ENCODE measurements at regions not wholly inside any gene's neighbourhood (a gene's known extent, or its start where the extent isn't known, plus 50 kb on each side); places are given as distances from the start of the nearest gene placed in this dataset.

DNA sequence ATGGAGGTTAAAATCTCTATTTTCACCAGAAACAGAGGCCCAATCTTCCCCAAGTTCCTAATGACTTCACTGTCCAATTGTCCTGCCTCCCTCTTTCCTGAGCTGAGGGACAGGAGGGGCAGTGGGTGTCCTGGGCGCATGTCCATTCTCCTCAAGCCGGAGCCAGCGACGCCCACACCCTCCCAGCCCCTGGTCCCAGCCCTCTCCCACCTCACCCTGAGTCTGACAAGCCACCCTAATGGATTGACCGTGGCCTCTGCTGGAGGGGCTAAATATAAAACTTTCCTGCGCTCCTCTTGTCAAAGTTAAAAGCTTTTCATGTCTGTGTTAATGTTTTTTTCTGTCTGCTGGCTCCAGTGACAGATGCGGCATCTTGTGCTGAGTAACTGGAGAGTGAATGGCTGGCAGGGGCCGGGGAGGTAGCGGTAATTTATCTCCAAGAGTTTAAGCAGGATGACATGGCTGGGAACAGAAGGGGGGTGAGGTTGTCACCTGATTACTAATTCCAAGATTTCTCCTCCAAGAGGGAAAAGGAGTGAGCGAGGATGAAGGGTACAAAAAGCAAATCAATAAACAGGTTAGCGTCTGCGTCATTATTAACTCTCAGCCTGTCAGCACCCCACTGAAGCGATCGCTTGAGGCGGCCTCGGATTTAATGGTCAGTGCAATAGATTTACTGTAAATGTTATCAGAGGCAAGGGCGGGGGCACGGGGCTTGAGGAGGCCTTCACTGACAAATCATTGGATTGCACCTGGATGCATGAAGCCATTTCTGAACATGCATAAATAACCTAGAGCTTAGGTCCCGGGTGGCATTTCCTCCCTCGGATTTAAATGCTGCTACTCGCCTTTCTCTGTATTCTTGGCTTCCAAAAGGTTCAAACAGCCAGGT, 118.1 kb upstream of the MAFB start:
- no peak for DNase-seq (ENCODE audit: low read depth in 2 of 2, low spot score in 1 of 2)

DNA sequence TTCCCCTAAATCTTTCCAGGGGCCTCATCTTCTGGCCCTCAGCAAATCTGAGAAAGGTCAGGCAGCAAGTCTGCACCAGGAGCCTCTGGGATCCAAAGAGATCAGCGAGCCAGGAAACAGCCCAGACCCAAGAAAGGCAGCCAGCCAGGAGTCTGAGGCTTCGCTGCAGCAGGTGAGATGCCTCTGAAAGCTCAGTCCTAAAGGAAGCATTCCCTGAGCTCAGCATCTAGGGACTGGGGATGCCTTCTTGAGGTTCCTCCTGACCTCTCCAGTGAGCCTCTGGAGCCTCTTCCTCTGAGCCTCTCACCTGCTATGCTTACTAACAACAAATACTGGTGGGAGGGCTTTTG, 118.8 kb upstream of the MAFB start:
- no peak for DNase-seq (ENCODE audit: low read depth in 2 of 2, low spot score in 1 of 2)

DNA sequence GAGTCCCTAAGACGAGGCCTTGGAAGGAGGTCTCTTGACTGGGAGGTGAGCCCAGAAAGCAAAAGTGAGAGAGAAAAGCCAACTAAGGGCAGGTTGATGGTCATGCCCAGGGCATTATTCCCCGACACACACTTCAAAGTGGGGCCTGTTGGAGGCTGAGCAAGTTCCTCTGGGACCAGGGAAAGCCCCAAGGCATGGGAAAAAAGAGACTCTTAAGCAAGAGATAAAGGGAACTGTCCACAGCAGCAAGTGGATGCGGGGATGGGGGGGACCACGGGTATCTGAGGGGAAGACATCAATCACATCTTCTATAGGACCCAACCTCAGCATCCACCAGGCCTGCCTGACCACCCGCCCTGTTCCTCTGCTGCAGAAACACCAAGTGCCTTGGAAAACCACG, 119.9 kb upstream of the MAFB start:
- no peak for DNase-seq (ENCODE audit: low read depth in 2 of 2, low spot score in 1 of 2)

DNA sequence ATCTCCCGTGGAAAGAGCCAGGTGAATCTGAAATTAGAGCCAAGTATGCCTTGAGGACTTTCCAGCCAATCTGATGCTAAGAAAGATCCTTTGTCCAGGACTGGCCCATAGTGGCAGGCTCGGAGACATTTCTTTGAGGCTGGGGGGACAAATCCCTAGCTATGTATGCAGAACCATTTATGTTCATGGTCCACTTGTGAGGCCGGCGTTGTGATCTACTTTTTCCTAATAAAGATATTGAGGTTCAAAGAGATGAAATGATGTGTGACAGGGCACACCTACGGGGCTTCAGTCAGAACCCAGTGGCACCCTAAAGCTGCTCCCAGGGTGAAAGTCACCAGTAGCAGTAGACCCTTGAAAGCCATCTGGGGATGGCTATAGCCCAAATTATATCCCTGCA, 120.3 kb upstream of the MAFB start:
- no peak for DNase-seq (ENCODE audit: low read depth in 2 of 2, low spot score in 1 of 2)

DNA sequence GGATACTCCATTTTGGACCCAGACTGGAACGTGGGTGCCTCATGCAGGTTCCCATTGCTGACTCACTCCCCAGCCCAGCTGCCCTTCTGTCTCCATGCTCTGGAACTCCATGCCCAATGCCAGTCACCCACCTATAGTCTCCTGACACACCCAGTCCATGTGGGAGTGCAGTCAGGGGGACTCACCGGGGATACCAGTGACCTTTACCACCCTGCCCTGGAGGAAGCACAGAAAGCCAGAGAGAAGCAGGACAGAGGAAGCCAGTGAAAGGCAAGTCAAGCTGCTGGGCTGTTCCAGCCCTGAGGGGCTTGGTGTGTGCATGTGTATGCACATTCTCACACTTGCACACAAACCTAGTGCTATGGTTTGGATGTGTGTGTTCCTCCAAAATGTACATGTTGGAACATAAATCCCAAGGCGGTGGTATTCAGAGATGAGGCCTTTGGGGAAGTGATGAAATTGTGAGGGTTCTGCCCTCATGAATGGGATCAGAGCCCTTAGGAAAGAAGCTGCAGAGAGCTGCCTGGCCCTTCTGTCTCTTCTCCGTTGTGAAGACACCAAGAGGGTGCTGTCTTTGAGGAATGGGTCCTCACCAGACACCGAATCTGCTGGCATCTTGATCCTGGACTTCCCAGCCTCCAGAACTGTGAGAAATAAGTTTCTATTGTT, 121.4 kb upstream of the MAFB start:
- no peak for DNase-seq (ENCODE audit: low read depth in 2 of 2, low spot score in 1 of 2)

DNA sequence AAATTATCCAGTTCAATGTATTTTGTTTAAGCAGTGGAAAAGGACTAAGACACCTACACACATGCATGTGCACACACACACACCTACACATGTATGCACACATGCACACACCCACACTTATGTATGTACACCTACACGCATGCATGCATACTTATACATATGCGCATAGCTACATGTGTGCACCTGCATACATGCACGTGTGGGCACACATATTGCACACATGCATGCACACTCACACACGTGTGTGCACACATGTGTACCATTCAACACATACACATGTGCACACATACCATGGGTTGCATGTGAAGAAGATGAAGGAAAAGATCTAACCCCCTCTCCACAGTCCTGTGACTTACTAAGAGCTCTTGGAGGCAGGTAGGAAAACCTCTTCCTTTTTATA, 122.0 kb upstream of the MAFB start:
- no peak for DNase-seq (ENCODE audit: low read depth in 2 of 2, low spot score in 1 of 2)

DNA sequence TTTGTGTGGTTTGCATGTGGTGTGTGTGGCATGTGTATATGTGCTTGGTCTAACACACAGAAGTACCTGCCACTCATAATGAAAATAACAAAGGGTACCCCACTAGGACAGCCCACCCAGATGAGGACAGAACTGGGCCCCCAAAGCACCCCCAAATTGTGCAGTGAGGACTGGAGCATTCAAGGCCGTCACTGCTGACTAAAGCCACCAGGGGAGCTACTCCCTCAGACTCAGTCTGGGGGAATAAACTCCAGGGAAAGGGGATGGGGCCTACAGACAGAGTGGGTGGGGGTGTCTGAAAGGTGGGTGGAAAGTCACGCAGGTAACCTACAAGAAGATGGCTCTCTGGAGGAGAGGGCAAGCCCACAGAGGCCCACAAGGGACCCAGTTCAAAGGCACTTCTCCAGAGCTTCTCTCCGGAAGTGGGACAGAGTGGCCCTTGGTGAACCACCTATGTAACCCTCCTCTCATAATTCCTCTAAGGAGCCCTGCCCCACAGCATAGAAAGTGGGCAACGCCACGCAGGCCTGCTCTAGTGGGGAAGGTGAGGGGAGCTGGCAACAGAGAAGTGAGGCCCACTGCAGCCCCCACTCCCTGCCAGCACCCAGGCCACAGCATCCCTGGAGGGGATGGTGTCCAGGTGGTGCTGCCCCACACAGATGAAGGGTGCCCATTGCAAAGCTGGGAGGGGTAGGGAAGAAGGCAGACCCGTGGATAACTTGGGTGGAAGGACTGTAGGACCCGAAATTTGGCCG, 122.8 kb upstream of the MAFB start:
- DNase-seq (ENCODE audit: low read depth in 2 of 2, low spot score in 1 of 2) = no peak

DNA sequence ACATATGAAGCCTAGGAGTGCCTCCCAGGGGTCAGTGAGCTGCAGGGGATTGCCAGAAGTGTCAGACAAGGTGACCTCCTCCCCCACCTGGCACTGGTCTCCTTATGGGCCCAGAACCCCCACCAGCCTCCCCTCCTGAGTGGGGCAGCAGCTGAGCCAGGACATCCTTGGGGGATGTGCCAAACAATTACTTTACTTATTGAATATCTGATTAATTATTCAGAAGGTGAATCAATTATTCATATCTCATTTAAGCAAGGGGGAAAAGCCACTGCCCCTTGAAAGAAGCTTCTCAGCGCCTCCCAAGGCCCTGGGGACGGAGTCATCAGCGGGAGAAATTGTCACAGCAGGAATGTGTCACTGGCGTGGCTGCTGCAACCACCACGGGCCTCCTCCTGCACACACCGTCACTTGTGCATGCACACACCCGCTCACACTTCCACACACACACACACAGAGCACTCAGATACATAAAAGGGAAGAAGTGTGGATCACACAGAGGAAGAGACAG, 123.4 kb upstream of the MAFB start:
- no peak for DNase-seq (ENCODE audit: low read depth in 2 of 2, low spot score in 1 of 2)

DNA sequence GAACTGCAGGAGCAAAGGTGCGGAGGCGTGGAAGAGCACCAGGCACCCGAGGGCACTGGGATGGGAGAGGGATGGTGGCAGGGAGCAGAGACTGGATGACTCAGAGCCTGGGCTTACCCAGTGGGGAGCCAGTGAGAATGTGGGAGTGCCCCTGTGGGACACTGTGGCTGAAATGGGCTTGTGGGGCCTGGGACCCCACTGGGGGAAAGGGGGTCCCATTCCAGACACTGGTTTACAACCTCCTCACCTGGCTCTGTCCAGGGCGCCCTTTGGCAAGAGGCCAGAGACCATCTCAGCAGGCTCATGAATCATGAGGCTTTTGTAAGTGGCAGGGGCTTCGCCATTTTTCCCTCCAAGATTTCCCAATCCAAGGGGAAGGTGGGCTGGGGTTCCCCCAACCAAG, 124.0 kb upstream of the MAFB start:
- no peak for DNase-seq (ENCODE audit: low read depth in 2 of 2, low spot score in 1 of 2)

DNA sequence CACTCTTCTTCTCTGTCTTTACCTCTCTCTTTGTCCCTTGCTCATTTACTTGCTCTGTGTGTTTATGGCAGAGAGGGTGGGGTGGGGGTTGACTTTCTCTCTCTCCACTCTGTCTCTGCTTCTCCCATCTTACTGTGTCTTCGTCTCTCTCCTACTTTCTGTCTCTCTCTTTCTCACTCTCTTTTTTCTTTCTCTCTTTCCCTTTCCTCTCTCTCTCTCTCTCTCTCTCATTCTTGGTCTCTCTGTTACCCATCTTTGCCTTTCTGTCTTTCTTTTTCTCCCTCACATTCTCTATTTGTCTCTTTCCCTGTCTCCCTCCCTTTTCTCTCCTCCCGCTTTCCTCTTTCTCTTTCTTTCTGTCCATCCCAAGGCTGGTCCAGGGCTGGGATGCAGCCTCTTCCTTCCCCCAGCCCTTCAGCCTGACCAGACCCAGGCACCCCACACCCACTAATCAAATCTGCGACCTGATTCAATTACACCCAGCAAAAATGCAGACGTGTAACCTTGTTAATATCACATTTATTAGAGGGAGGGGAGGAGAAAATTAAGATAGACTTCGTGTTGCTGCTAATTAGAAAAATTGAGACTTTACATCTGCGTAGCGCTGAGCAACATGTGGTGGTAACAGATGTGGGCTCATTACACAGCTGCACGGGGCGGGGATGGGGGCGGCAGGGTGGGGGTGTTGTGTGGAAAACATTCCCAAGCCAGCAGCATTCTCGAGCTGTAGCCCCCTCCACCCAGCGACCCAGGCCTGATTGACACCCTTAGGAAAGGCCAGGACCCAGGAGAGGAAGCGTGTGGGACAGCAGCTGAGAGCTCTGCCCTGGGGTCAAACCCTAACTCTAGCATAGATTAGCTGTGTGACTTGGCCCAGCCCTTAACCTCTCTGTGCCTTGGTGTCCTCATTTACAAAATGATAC, 124.9 kb upstream of the MAFB start:
- no peak for DNase-seq (ENCODE audit: low read depth in 2 of 2, low spot score in 1 of 2)

DNA sequence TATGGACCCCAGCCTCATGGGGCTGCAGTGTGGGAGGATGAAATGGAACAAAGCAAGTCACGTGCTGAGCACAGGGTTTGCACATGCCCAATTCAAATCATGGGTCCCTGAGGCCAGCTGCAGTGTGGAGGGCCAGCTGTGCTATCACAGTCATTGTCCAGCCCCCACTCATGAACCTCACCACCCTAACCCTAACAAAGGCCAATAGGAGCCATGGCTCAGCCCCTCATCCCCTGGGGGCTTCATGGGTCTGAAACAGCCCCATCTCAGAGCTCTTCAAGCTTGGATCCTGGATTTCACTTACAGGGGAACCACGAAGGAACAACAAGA, 125.6 kb upstream of the MAFB start:
- no peak for DNase-seq (ENCODE audit: low read depth in 2 of 2, low spot score in 1 of 2)

DNA sequence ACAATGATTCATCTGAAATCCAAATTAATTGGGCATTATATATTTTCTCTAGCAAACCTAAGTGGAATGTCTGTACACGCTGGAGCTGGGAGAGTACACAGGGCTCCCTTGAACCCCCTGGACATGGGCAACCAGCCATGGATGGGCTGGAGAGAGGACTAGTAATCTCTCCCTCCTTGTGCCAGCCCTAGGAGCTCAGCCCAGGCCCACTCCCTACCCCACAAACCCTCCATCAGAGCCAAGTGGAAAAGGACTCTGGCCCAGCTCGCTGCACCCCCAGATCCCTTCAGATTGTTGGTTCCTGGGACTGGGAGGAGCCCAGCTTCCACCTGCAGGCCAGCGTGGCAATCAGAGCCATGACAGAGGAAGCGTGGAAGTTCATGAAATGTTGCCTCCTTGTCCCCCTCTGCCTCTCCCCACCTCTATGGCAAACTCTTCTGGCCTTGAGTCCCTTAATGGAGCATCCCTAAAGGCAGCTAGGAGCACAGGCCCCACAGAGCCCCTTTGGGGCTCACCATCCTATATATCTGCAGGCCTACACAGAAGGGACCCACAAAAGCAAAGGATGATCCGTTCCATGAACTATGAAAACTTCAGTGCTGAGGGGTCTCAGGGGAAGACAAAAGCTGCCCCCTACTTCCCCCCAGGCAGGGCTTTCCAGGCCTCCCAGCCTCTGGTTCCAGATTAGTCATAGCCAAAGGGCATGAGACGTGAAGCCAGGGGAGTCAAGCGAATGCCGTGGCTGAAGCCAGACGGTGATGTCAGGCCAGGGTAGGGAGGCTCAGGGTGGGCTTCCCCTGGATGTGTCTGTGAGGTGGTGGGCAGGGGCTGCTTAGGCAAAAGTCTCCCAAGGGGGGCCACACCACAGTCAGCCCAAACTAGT, 126.4 kb upstream of the MAFB start:
- DNase-seq (ENCODE audit: low read depth in 2 of 2, low spot score in 1 of 2) = no peak

DNA sequence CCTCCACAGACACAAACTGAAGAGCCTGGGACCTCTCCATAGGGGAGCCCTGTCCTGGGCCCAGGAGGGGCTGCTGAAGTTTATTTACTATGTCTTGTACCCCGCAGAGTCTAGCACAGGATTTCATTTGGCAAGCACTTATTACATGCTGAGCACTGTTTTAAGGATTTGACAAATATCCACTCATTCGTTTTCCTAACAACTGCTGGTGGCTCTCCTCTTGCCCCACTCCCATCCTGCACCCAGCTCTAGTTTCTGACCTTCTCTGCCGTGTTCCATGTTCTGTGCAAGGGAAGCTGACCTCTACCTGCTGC, 127.0 kb upstream of the MAFB start:
- DNase-seq (ENCODE audit: low read depth in 2 of 2, low spot score in 1 of 2) = no peak

DNA sequence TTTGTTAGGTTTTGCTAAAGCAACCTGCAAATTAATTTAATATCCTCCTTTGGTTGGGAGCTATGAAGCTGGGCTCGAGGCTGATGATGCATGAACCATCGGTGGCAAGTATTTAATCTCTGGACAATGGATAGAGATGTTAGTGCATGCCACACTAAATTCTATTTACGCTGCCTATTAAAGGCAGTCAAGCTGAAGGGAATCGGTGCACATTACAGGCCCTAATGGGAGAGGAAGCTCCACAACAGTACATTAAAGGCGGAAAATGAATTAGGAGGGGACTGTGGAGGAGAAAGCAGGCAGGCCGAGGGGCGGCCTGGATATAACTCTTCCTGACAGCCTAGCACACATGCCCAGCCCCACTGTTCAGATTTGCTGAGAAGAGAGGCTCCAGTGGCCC, 132.4 kb upstream of the MAFB start:
- DNase-seq (ENCODE audit: low read depth in 2 of 2, low spot score in 1 of 2) = no peak

DNA sequence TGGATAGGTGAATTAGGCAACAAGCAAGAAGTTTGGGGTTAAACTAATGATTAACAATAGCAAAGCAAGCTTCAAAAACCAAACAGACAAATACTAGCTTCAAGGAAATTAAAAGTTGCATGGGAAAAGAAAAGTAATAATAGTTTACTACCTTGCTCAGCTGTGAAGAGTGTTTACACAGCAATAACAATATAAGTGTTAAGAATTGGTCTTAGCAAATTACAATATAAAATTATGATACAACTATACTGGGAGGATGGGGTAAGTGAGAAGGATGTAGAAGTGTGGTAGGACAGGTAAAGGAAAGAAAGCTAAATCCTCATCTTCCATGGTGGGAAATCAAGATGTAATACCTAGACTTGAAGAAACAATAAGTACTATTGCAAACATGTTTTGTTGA, 137.7 kb upstream of the MAFB start:
- no peak for DNase-seq (ENCODE audit: low read depth in 2 of 2, low spot score in 1 of 2)

DNA sequence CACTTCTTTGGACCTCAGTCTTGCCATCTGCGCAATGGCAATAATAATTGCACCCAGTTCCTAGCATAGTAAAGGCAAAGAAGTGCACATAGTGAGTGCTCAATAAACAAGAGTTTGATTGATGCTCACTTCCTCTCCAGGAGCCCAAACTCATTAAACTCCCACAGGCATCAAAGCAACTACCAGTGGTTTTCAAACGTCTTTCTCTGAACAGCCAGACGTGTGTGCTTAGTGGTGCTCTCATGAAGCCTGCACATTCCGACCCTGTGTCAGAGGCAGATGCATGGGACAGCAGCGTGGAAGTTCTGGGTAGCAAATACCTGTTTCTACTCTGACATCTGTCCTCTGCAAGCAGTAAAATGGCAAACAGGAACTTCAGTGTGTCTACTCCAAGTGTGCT, 146.3 kb upstream of the MAFB start:
- no peak for DNase-seq (ENCODE audit: low read depth in 2 of 2, low spot score in 1 of 2)

DNA sequence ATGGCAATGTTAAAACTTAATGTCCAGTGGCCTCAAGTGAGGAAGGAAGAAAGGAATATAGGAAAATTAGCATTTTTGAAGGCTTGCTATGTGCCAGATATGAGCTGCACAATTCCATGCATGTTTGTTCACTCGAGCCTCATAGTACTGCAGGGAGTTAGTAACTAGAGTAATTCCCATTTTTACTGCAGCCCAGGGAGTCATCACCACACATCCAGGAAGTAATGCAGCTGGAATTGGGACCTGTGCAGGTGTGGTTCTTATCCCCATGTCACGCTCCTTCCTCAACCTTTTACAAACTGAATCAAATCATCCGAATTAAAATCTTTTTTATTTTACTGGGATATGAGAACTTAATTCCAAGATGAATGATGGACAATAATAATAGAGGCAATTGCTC, 149.5 kb upstream of the MAFB start:
- DNase-seq (ENCODE audit: low read depth in 2 of 2, low spot score in 1 of 2) = no peak

DNA sequence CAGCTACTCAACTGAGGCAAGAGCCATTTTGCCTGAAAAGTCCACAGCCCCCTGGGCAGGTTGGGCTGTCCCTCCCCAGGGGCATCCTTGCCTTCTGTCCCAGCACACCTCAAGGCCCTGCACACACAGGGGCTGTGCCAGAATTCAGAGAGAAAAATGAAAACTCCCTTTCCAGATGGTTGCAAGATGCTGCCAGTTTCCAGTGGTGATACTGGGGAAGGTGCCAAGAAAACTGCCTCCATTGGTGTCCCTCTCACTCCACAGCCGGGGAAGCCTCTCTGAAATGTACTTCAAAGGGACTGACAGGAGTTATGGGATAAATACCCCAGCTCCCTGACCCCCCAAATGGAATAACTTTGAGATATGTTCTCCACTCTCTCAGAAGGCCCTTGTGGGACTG, 154.2 kb upstream of the MAFB start:
- DNase-seq (ENCODE audit: low read depth in 2 of 2, low spot score in 1 of 2) = no peak

DNA sequence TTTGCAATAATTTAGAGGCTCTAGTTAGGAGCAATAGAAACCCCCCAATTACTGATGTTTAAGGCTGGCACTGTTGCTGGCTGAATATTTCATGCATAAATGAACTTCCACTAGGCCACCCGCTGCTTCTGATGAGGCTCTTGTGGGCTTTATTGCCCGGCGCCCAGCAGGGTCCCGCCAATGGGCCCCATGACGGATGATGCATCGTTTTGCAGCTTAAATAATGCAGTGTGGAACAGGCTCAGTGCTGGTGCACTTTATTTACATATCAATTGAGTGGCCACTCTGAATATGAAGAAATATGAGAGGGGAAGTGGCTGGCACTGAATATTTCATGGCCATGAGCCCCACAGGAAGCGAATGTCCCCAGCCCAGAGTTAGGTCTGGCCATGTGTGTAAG, 155.3 kb upstream of the MAFB start:
- no peak for DNase-seq (ENCODE audit: low read depth in 2 of 2, low spot score in 1 of 2)

DNA sequence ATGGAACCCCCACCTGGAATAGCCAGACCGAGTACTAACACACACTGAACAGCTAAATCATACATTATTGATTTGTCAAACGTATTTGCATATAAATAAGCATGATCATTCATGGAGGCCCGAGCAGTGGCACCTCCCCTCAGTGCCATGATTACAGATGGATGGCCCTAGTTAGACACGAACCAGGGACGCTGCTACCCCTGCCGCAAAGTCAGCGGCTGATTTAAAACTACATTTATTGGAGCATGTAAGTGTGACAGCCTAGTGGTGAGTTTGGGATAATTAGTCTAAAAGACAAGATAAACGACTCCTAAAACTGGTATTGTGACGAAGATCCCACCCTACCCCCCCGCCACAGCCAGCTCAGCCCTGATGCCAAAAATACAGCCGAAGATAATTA, 159.1 kb upstream of the MAFB start:
- no peak for DNase-seq (ENCODE audit: low read depth in 2 of 2, low spot score in 1 of 2)
